HCT116 (cell line): ENCODE measurements at regions not wholly inside any gene's neighbourhood (a gene's known extent, or its start where the extent isn't known, plus 50 kb on each side); places are given as distances from the start of the nearest gene placed in this dataset.

ENCODE experiments used
- ATAC-seq: fragments of 200-7000 bp; cut with Tn5 transposase; 2 replicates; pipeline ENCODE4 v1.9.1; 2020; ENCODE audit warnings: mild to moderate bottlenecking, moderate library complexity
- BruUV-seq: library from RNA; stranded (reverse); fragments of 400-500 nt; replicated peaks from 2 replicates; lab custom pipeline; 2021; lab: Mats Ljungman, UMichigan
- CTCF ChIA-PET: fragments of 300-600 bp; sonication (Branson Sonifier 250); formaldehyde crosslinking; loops from one replicate; lab custom pipeline; 2021; ENCODE audit warnings: antibody characterized with exemption; lab: Charles Lee
- POLR2A ChIA-PET: fragments of 300-600, 350-600 bp; sonication (Branson Sonifier 250); formaldehyde crosslinking; loops from one replicate; lab custom pipeline; 2021; ENCODE audit warnings: antibody characterized with exemption; lab: Charles Lee
- RAD21 ChIA-PET, 2 experiments: fragments of 300-600 bp; sonication (Branson Sonifier 250); formaldehyde crosslinking; loops; one replicate each; lab custom pipeline; 2023; ENCODE audit warnings: low total read pairs in 2 of 2; ENCODE audit not compliant: uncharacterized antibody in 2 of 2, unreplicated experiment in 2 of 2, low non-redundant PET in 1 of 2; lab: Charles Lee
- DNase-seq: peaks from one replicate; pipeline ENCODE4 v3.0.0-alpha.2; 2010; ENCODE audit warnings: low read depth, low spot score
- H2AFZ ChIP-seq: fragments of 200-600 bp; shearing (Covaris generic), sonication (generic); 2 replicates; pipeline ENCODE4 v1.6.1; 2017; ENCODE audit warnings: low read depth, mixed run types, mixed read lengths, antibody characterized with exemption, low read length; ENCODE audit not compliant: poor library complexity, severe bottlenecking
- H3K27ac ChIP-seq: 2 replicates; pipeline ENCODE4 v1.5.1; 2012; ENCODE audit warnings: low read depth, low read length
- H3K27me3 ChIP-seq: fragments of 200-600 bp; sonication (generic); 2 replicates; pipeline ENCODE4 v1.6.1; 2016; ENCODE audit warnings: mixed run types, low read length, mixed read lengths; ENCODE audit not compliant: insufficient read depth
- H3K36me3 ChIP-seq, 2 experiments: fragments of 200-500 bp in 1 of 2; fragments of 200-600 bp in 1 of 2; sonication (Bioruptor generic) in 1 of 2; sonication (generic) in 1 of 2; 2 replicates each; pipeline versions ENCODE4 v1.5.1 to v1.6.1; 2014 to 2016; ENCODE audit warnings: low read length in 2 of 2, inconsistent platforms in 1 of 2, mixed read lengths in 1 of 2, mixed run types in 1 of 2; ENCODE audit not compliant: insufficient read depth in 2 of 2, control insufficient read depth in 1 of 2
- H3K4me1 ChIP-seq, 2 experiments: fragments of 200-600 bp in 1 of 2; sonication (generic) in 1 of 2; 2 replicates each; pipeline versions ENCODE4 v1.5.1 to v1.6.1; 2012 to 2017; ENCODE audit warnings: low read length in 2 of 2, inconsistent platforms in 1 of 2, mild to moderate bottlenecking in 1 of 2, mixed read lengths in 1 of 2, mixed run types in 1 of 2, moderate library complexity in 1 of 2; ENCODE audit not compliant: insufficient read depth in 2 of 2, control insufficient read depth in 1 of 2
- H3K4me2 ChIP-seq: fragments of 200-600 bp; sonication (generic); 2 replicates; pipeline ENCODE4 v1.6.1; 2017; ENCODE audit warnings: mixed run types, low read length, mixed read lengths
- H3K4me3 ChIP-seq, 2 experiments: fragments of 200-600 bp in 1 of 2; sonication (generic) in 1 of 2; replicated peaks in 1 of 2; 2 replicates each; pipeline ENCODE4 v1.5.1; 2011 to 2016; ENCODE audit warnings: low read length in 2 of 2, control low read depth in 1 of 2, low read depth in 1 of 2, mild to moderate bottlenecking in 1 of 2, mixed read lengths in 1 of 2, mixed run types in 1 of 2
- H3K79me2 ChIP-seq: fragments of 200-600 bp; sonication (generic); 2 replicates; pipeline ENCODE4 v1.6.1; 2017; ENCODE audit warnings: mild to moderate bottlenecking, mixed run types, low read length, moderate library complexity, mixed read lengths; ENCODE audit not compliant: insufficient read depth
- H3K9ac ChIP-seq: fragments of 200-600 bp; sonication (generic); 2 replicates; pipeline ENCODE4 v1.6.1; 2016; ENCODE audit warnings: low read length, mixed read lengths
- H3K9me2 ChIP-seq: fragments of 200-600 bp; sonication (generic), shearing (Covaris generic); 2 replicates; pipeline ENCODE4 v1.6.1; 2017; ENCODE audit warnings: mixed run types, mild to moderate bottlenecking, moderate library complexity; ENCODE audit not compliant: insufficient read depth
- H3K9me3 ChIP-seq, 2 experiments: fragments of 200-500 bp in 1 of 2; fragments of 200-600 bp in 1 of 2; sonication (Bioruptor generic) in 1 of 2; sonication (generic) in 1 of 2; 2 replicates each; pipeline ENCODE4 v1.6.1; 2014 to 2017; ENCODE audit warnings: low read length in 2 of 2, mixed read lengths in 2 of 2, inconsistent platforms in 1 of 2, low read depth in 1 of 2, mild to moderate bottlenecking in 1 of 2, mixed run types in 1 of 2, moderate library complexity in 1 of 2; ENCODE audit not compliant: control insufficient read depth in 1 of 2, insufficient read depth in 1 of 2
- H4K20me1 ChIP-seq: fragments of 200-600 bp; sonication (generic), shearing (Covaris generic); 2 replicates; pipeline ENCODE4 v1.6.1; 2017; ENCODE audit warnings: mixed run types, mild to moderate bottlenecking, moderate library complexity; ENCODE audit not compliant: insufficient read depth
- ATF3 ChIP-seq: IDR thresholded peaks from 2 replicates; pipeline ENCODE4 v1.6.1; 2012
- CBX3 ChIP-seq: IDR thresholded peaks from 2 replicates; pipeline ENCODE4 v1.6.1; 2012; ENCODE audit warnings: low read depth
- CEBPB ChIP-seq: IDR thresholded peaks from 2 replicates; pipeline ENCODE4 v1.6.1; 2012; ENCODE audit warnings: low read depth
- CTCF ChIP-seq, 3 experiments: fragments of 200-600 bp in 1 of 3; sonication (generic) in 1 of 3; IDR thresholded peaks in 2 of 3; conservative IDR thresholded peaks in 1 of 3; 2 replicates each; pipeline ENCODE4 v1.5.1; 2012 to 2017; ENCODE audit warnings: low read depth in 2 of 3, low read length in 2 of 3, antibody characterized with exemption in 1 of 3, borderline replicate concordance in 1 of 3, control low read depth in 1 of 3, mild to moderate bottlenecking in 1 of 3, mixed read lengths in 1 of 3, mixed run types in 1 of 3, moderate library complexity in 1 of 3; ENCODE audit not compliant: insufficient read depth in 1 of 3
- EGR1 ChIP-seq: IDR thresholded peaks from 2 replicates; pipeline ENCODE4 v1.6.1; 2012; ENCODE audit warnings: low read depth
- ELF1 ChIP-seq: IDR thresholded peaks from 2 replicates; pipeline ENCODE4 v1.6.1; 2012; ENCODE audit warnings: low read depth, borderline replicate concordance
- EZH2phosphoT487 ChIP-seq: fragments of 200-600 bp; IDR thresholded peaks from 2 replicates; pipeline ENCODE4 v1.6.1; 2018; ENCODE audit warnings: antibody characterized with exemption, borderline replicate concordance
- FOSL1 ChIP-seq: IDR thresholded peaks from 2 replicates; pipeline ENCODE4 v1.6.1; 2012; ENCODE audit warnings: low read depth
- JUND ChIP-seq: IDR thresholded peaks from 2 replicates; pipeline ENCODE4 v1.6.1; 2012
- MAX ChIP-seq: IDR thresholded peaks from 2 replicates; pipeline ENCODE4 v1.6.1; 2012
- POLR2A ChIP-seq: IDR thresholded peaks from 2 replicates; pipeline ENCODE4 v1.7.0; 2011; ENCODE audit warnings: borderline replicate concordance; ENCODE audit not compliant: insufficient read depth, insufficient read length; ENCODE audit errors: extremely low read depth
- RAD21 ChIP-seq: IDR thresholded peaks from 2 replicates; pipeline ENCODE4 v1.6.1; 2012; ENCODE audit warnings: low read depth, mild to moderate bottlenecking
- REST ChIP-seq: IDR thresholded peaks from 2 replicates; pipeline ENCODE4 v1.6.1; 2012; ENCODE audit warnings: low read depth
- TCF7L2 ChIP-seq: IDR thresholded peaks from 2 replicates; pipeline ENCODE4 v1.7.0; 2011; ENCODE audit warnings: borderline replicate concordance, inconsistent platforms; ENCODE audit not compliant: insufficient read depth, insufficient read length; ENCODE audit errors: extremely low read depth
- ZFX ChIP-seq: fragments of 450-650 bp; IDR thresholded peaks from 2 replicates; pipeline ENCODE4 v1.6.1; 2017
- intact Hi-C: fragments of 100-400 bp; cut with micrococcal nuclease; formaldehyde crosslinking; loops from 2 replicates; pipeline ENCODE4 v1.10.0; 2022

- no peak for ATAC-seq
- no peak overlapping the region for H3K9ac ChIP-seq
- H3K79me2 ChIP-seq = no peaks in the 10 kb centered on the region
- POLR2A ChIA-PET = no interaction called here
- H3K27ac ChIP-seq = no peak overlapping the region
- H3K4me3 ChIP-seq = no peak overlapping the region
- no peaks in the 10 kb centered on the region; a peak in 1 of 4 replicates for H3K36me3 ChIP-seq
- no peaks in the 10 kb centered on the region for H3K9me2 ChIP-seq
- H3K9me3 ChIP-seq = no peaks in the 10 kb centered on the region
- no TSS peak for BruUV-seq
- peaks cover 10% of the 10 kb centered on the region; the same call in 1 of the 2 replicates for H3K27me3 ChIP-seq
- TF ChIP-seq POLR2A (no peak), CTCF (IDR thresholded peaks at IDR 0.05 in 2 of 3, conservative IDR thresholded peaks at IDR 0.05 in 1 of 3; ENCODE audit: borderline replicate concordance in 1 of 3, insufficient read depth in 1 of 3, low read depth in 2 of 3, low read length in 2 of 3) (no peak), REST (no peak), CBX3 (no peak), EGR1 (no peak), MAX (no peak), TCF7L2 (no peak), FOSL1 (no peak), EZH2phosphoT487 (no peak), RAD21 (no peak), CEBPB (no peak), ZFX (no peak), JUND (no peak), ATF3 (no peak), ELF1 (no peak)
- TF ChIP-seq, all 23 proteins: peak for 0
- intact Hi-C loops = no loop called here
- no peak for DNase-seq
- H3K4me1 ChIP-seq = no peaks in the 10 kb centered on the region
- H3K4me2 ChIP-seq = no peak overlapping the region
- ChIA-PET RAD21 (no interaction called here), CTCF (interaction anchor here (1.1 to 2.2 kb wide), 2 partner anchors 520 to 597 kb away, joined by 5 to 13 read pairs; no protein-coding TSS in a partner anchor)
- no peak overlapping the region for H2AFZ ChIP-seq
- H4K20me1 ChIP-seq = no peaks in the 10 kb centered on the region
These were observed 137.2 kb downstream of the CAVIN4 start for GRCh38 chr9:100715100-100715380.
